Suprapubic skin (tissue), 4 donors: ENCODE measurements at regions not wholly inside any gene's neighbourhood (a gene's known extent, or its start where the extent isn't known, plus 50 kb on each side); places are given as distances from the start of the nearest gene placed in this dataset.
"Not testable (repeated sequence)": the region's sequence is repeated elsewhere in the genome, so short reads cannot be mapped to it uniquely, and the experiment has no call there.

ENCODE experiments used
- DNase-seq, 2 donors: peaks; one replicate each; pipeline ENCODE4 v3.0.0-alpha.2; 2019; ENCODE audit warnings: low spot score in 2 of 2
- H3K27ac ChIP-seq: fragments of 200-600 bp; sonication (generic); one replicate; pipeline ENCODE4 v1.5.1; 2019
- H3K27me3 ChIP-seq: fragments of 200-600 bp; sonication (generic); one replicate; pipeline ENCODE4 v1.5.1; 2019
- H3K36me3 ChIP-seq: fragments of 200-600 bp; sonication (generic); one replicate; pipeline ENCODE4 v1.5.1; 2019
- H3K4me1 ChIP-seq: fragments of 200-600 bp; sonication (generic); one replicate; pipeline ENCODE4 v1.5.1; 2019
- H3K4me3 ChIP-seq: fragments of 200-600 bp; sonication (generic); one replicate; pipeline ENCODE4 v1.5.1; 2019; ENCODE audit warnings: mild to moderate bottlenecking
- H3K9me3 ChIP-seq: fragments of 200-600 bp; sonication (generic); one replicate; pipeline ENCODE4 v1.5.1; 2019
- CTCF ChIP-seq, 2 donors: fragments of 200-600 bp in 1 of 2; fragments of 450-650 bp in 1 of 2; sonication (generic) in 1 of 2; IDR thresholded peaks; one replicate each; pipeline ENCODE4 v1.5.1; 2016 to 2019; ENCODE audit warnings: antibody characterized with exemption in 2 of 2, mild to moderate bottlenecking in 1 of 2, moderate library complexity in 1 of 2
- EP300 ChIP-seq: sonication (generic); formaldehyde crosslinking; IDR thresholded peaks from one replicate; pipeline ENCODE4 v1.6.1; 2017; ENCODE audit warnings: antibody characterized with exemption
- POLR2A ChIP-seq, 2 donors: fragments of 450-650 bp; IDR thresholded peaks; one replicate each; pipeline ENCODE4 v1.6.1; 2017; ENCODE audit warnings: antibody characterized with exemption in 2 of 2, mild to moderate bottlenecking in 2 of 2, moderate library complexity in 2 of 2
- POLR2AphosphoS5 ChIP-seq, 3 donors: sonication (generic); formaldehyde crosslinking; IDR thresholded peaks; one replicate each; pipeline ENCODE4 v1.6.1; 2017; ENCODE audit warnings: antibody characterized with exemption in 3 of 3
- WGBS: methylation state at CpG from one replicate; pipeline ENCODE4 v1.1.5; 2018; 5-methylcytosine and 5-hydroxymethylcytosine counted together

- Histone ChIP-seq H3K36me3 (no peaks in the 10 kb centered on the region), H3K4me1 (no peaks in the 10 kb centered on the region), H3K4me3 (no peak overlapping the region), H3K27ac (no peak overlapping the region), H3K9me3 (peaks cover 7% of the 10 kb centered on the region), H3K27me3 (no peaks in the 10 kb centered on the region)
- no peak for DNase-seq
- 90% methylated on average over 2 of the region's 2 CpGs for WGBS
- no peak for TF ChIP-seq CTCF (IDR thresholded peaks at IDR 0.05)
- no peak for TF ChIP-seq POLR2AphosphoS5 (IDR thresholded peaks at IDR 0.05)
- no peak for TF ChIP-seq POLR2A (IDR thresholded peaks at IDR 0.05)
- TF ChIP-seq EP300, result no peak
Measured at GRCh38 chr5:25262221-25262620, 617.4 kb upstream of the CDH10 start.

DNA sequence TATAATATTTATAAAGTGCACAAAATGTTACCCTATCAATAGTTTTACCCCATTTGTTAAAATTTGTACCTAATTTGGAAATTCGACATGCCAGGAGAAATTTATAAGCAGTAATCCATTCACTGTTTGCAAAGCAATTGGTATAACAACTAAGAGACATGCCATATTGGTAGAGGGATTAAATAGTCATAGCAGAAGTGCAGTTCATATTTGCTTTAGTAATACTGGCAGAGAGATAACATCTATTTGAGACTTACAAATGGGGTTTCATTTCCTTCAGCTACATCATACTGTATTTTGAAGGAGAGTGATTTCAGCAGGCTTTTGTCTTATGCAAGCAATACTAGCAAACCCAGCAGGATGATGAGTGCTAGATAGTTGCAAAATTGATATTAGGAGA is 610.4 kb upstream of the CDH10 start:
- no peak for DNase-seq
- no peak for TF ChIP-seq CTCF (IDR thresholded peaks at IDR 0.05)
- TF ChIP-seq EP300, result no peak
- TF ChIP-seq POLR2A (IDR thresholded peaks at IDR 0.05), result no peak
- TF ChIP-seq POLR2AphosphoS5 (IDR thresholded peaks at IDR 0.05), result no peak
- Histone ChIP-seq H3K9me3 (no peaks in the 10 kb centered on the region), H3K27me3 (no peaks in the 10 kb centered on the region), H3K4me3 (no peak overlapping the region), H3K27ac (no peak overlapping the region), H3K36me3 (no peaks in the 10 kb centered on the region), H3K4me1 (no peaks in the 10 kb centered on the region)
- 68% methylated on average over 1 of the region's 1 CpG for WGBS

- Histone ChIP-seq H3K27me3 (no peaks in the 10 kb centered on the region), H3K4me3 (no peak overlapping the region), H3K36me3 (no peaks in the 10 kb centered on the region), H3K27ac (no peak overlapping the region), H3K9me3 (no peaks in the 10 kb centered on the region), H3K4me1 (no peaks in the 10 kb centered on the region)
- DNase-seq, result no peak
- WGBS, result 70% methylated on average over 4 of the region's 4 CpGs
- TF ChIP-seq POLR2AphosphoS5 (IDR thresholded peaks at IDR 0.05), result no peak
- no peak for TF ChIP-seq POLR2A (IDR thresholded peaks at IDR 0.05)
- no peak for TF ChIP-seq CTCF (IDR thresholded peaks at IDR 0.05)
- no peak for TF ChIP-seq EP300
Measured at GRCh38 chr5:25241981-25242380, 597.2 kb upstream of the CDH10 start.

DNA sequence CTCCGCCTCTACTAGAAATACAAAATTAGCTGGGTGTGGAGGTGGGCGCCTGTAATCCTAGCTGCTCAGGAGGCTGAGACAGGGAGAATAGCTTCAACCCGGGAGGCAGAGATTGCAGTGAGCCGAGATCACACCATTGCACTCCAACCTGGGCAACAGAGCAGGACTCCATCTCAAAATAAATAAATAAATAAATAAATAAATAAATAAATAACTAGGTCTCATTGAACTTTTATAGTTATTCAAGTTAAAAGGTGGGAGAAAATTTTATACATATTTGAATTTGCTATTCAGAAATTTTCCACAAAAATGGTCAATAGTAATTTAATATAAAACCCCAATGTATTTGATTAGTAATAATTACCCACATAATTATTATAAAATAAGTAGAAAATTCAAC is 593.9 kb upstream of the CDH10 start:
- not testable (repeated sequence) for DNase-seq, H3K4me3 ChIP-seq, H3K9me3 ChIP-seq, H3K27ac ChIP-seq, H3K27me3 ChIP-seq, H3K4me1 ChIP-seq, H3K36me3 ChIP-seq
- 93% methylated on average over 4 of the region's 4 CpGs for WGBS

DNA sequence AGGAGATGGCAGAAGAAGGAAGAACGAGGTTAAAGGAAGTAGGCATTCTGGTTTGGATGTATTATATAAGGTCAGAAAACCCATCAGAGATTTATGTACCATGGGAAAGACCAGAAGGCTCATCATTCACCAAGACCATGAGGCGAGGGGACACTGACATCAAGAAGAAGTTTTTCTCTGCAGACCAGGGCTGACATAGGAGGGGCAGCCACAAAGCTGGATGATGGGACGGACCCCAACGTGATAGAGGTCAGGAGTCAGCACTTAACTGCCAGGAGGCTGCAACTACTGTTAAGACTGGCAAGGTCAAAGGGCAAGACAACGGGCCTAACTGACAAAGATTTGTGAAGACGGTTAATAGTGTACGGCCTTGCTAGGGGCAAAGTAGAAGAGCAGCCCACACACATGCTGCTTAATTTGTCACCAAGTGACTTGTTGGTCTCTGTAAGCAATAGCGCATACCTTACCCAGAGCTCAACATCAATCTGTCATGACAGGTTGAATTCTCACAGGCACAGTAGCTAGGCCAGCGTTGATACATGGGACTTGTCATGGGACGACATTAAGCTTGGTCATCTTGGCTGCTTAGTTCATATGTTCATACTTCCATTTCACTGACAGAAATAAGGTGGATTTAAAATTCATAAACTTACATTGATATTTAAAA is 579.7 kb upstream of the CDH10 start:
- no peak for TF ChIP-seq EP300
- TF ChIP-seq POLR2A (IDR thresholded peaks at IDR 0.05), result no peak
- no peak for TF ChIP-seq CTCF (IDR thresholded peaks at IDR 0.05)
- no peak for TF ChIP-seq POLR2AphosphoS5 (IDR thresholded peaks at IDR 0.05)
- DNase-seq, result no peak
- Histone ChIP-seq H3K4me1 (no peaks in the 10 kb centered on the region), H3K9me3 (no peaks in the 10 kb centered on the region), H3K4me3 (no peak overlapping the region), H3K27me3 (no peaks in the 10 kb centered on the region), H3K36me3 (no peaks in the 10 kb centered on the region), H3K27ac (no peak overlapping the region)
- 70% methylated on average over 10 of the region's 10 CpGs for WGBS

DNA sequence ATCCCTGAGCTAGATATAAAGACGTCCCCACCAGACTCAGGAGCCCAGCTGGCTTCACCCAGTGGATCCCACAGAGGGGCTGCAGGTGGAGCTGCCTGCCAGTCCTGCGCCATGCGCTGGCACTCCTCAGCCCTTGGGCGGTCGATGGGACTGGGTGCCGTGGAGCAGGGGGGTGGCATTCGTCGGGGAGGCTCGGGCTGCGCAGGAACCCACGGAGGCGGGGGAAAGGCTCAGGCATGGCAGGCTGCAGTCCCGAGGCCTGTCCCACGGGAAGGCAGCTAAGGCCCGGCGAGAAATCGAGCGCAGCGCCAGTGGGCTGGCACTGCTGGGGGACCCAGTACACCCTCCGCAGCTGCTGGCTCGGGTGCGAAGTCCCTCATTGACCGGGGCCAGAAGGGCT is 555.1 kb upstream of the CDH10 start:
- WGBS, result 94% methylated on average over 10 of the region's 23 CpGs
- not testable (repeated sequence) for DNase-seq, H3K9me3 ChIP-seq, H3K4me1 ChIP-seq, H3K4me3 ChIP-seq, H3K27me3 ChIP-seq, H3K36me3 ChIP-seq, H3K27ac ChIP-seq
